Endothelial cell of umbilical vein (primary cell): ENCODE measurements at regions not wholly inside any gene's neighbourhood (a gene's known extent, or its start where the extent isn't known, plus 50 kb on each side); places are given as distances from the start of the nearest gene placed in this dataset.

Source experiments
- CTCF ChIP-seq, 2 donors: IDR thresholded peaks; 1 replicate in 1 of 2; 2 replicates in 1 of 2; pipeline ENCODE4 v1.5.1; 2011; ENCODE audit warnings: low read length in 2 of 2, mild to moderate bottlenecking in 2 of 2, moderate library complexity in 2 of 2, control low read depth in 1 of 2, inconsistent platforms in 1 of 2, low read depth in 1 of 2; ENCODE audit not compliant: insufficient read depth in 1 of 2; ENCODE audit errors: extremely low read depth in 1 of 2
- EZH2 ChIP-seq: IDR thresholded peaks from 2 replicates; pipeline ENCODE4 v1.6.1; 2012; ENCODE audit warnings: borderline replicate concordance, low read depth, mild to moderate bottlenecking, moderate library complexity, low read length, inconsistent platforms; ENCODE audit not compliant: severe bottlenecking
- FOS ChIP-seq: IDR thresholded peaks from 2 replicates; pipeline ENCODE4 v1.6.1; 2011; ENCODE audit warnings: mild to moderate bottlenecking, low read length, moderate library complexity, borderline replicate concordance; ENCODE audit not compliant: insufficient read depth
- JUN ChIP-seq: IDR thresholded peaks from 2 replicates; pipeline ENCODE4 v1.6.1; 2011; ENCODE audit warnings: borderline replicate concordance, low read depth; ENCODE audit not compliant: insufficient read length, insufficient read depth
- MAX ChIP-seq: IDR thresholded peaks from 2 replicates; pipeline ENCODE4 v1.6.1; 2011; ENCODE audit not compliant: insufficient read depth, insufficient read length
- MYC ChIP-seq: IDR thresholded peaks from one replicate; pipeline ENCODE4 v1.6.1; 2011; ENCODE audit warnings: mild to moderate bottlenecking, low read depth, low read length
- POLR2A ChIP-seq: IDR thresholded peaks from 2 replicates; pipeline ENCODE4 v1.6.1; 2012; ENCODE audit warnings: low read depth, mild to moderate bottlenecking, control low read depth, low read length
- POLR2AphosphoS5 ChIP-seq: IDR thresholded peaks from 2 replicates; pipeline ENCODE4 v1.6.1; 2012; ENCODE audit warnings: low read depth, mild to moderate bottlenecking, control low read depth, low read length, moderate library complexity; ENCODE audit not compliant: insufficient read depth

DNA sequence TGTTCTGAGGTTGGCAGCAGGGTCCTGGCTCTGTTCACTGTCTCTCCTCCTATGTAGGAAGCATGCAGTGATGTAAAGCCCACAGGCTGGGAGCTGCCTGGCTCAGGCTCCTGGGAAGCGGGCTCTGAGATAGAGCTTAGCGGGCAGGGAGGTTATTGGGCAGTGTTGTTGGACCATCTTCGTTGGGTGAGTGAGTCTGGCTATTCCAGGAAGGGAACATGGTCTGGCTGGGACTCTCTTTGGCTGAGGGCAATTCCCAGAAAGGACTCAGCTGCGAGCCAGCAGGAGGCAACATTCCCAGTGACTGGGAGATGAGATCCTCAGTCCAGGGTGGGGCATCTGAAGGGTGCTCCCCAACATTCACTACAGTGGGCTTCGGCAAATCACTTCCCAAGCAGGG, 96.2 kb downstream of the CCDC185 start:
- TF ChIP-seq CTCF (IDR thresholded peaks at IDR 0.05; ENCODE audit: extremely low read depth in 1 of 2, insufficient read depth in 1 of 2, low read depth in 1 of 2, low read length in 2 of 2) (no peak), EZH2 (no peak), MAX (no peak), POLR2A (no peak), POLR2AphosphoS5 (no peak), MYC (no peak), JUN (no peak), FOS (no peak)
